OCI-LY3 (cell line): ENCODE measurements at regions not wholly inside any gene's neighbourhood (a gene's known extent, or its start where the extent isn't known, plus 50 kb on each side); places are given as distances from the start of the nearest gene placed in this dataset.

ENCODE experiments used
- EZH2phosphoT487 ChIP-seq: fragments of 200-600 bp; shearing (Covaris generic); IDR thresholded peaks from 2 replicates; pipeline ENCODE4 v1.6.1; 2018; ENCODE audit warnings: antibody characterized with exemption, mixed run types, low read depth
- TF ChIP-seq, protein P1 (sequence below): fragments of 200-600, 300-600 bp; sonication (generic); IDR thresholded peaks from 2 replicates; pipeline ENCODE4 v1.5.1; 2014; ENCODE audit warnings: antibody characterized with exemption, low read length, low read depth

DNA sequence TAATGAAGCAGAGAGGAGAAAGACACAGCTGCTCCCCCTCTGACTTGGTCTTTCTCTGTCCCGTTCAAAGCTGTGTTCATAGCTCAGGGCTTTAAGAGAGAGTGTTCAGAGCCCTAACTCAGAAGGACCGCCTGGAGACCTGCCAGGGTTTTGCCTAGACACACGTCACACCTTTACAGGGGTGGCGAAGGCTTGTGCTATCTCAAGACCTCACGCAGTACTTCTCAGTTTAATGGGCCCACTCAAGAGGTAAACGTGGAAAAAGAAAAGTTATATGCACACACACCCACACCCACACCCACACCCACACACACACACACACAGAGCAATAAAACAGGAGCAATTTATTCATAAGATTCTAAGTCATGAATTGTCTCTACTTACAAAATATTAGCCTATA, 374.3 kb downstream of the C12orf75 start:
- TF ChIP-seq, protein P1, sequence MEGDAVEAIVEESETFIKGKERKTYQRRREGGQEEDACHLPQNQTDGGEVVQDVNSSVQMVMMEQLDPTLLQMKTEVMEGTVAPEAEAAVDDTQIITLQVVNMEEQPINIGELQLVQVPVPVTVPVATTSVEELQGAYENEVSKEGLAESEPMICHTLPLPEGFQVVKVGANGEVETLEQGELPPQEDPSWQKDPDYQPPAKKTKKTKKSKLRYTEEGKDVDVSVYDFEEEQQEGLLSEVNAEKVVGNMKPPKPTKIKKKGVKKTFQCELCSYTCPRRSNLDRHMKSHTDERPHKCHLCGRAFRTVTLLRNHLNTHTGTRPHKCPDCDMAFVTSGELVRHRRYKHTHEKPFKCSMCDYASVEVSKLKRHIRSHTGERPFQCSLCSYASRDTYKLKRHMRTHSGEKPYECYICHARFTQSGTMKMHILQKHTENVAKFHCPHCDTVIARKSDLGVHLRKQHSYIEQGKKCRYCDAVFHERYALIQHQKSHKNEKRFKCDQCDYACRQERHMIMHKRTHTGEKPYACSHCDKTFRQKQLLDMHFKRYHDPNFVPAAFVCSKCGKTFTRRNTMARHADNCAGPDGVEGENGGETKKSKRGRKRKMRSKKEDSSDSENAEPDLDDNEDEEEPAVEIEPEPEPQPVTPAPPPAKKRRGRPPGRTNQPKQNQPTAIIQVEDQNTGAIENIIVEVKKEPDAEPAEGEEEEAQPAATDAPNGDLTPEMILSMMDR = no peak
- no peak for TF ChIP-seq EZH2phosphoT487
